Thyroid gland (tissue), 4 donors: ENCODE measurements at regions not wholly inside any gene's neighbourhood (a gene's known extent, or its start where the extent isn't known, plus 50 kb on each side); places are given as distances from the start of the nearest gene placed in this dataset.
A peak's percentile ranks its signal among the peaks of the same experiment; 100 is the strongest.

Experiments used
- DNase-seq, 2 donors: peaks; one replicate each; pipeline ENCODE4 v3.0.0-alpha.2; 2019
- H3K27ac ChIP-seq, 3 donors: fragments of 200-600 bp; sonication (generic); 1 replicate in 2 of 3; 2 replicates in 1 of 3; pipeline ENCODE4 v1.5.1; 2016 to 2019; ENCODE audit warnings: mild to moderate bottlenecking in 1 of 3, moderate library complexity in 1 of 3
- H3K27me3 ChIP-seq: fragments of 200-600 bp; sonication (generic); one replicate; pipeline ENCODE4 v1.5.1; 2019
- H3K36me3 ChIP-seq, 2 donors: fragments of 200-600 bp; sonication (generic); one replicate each; pipeline ENCODE4 v1.5.1; 2016 to 2019
- H3K4me1 ChIP-seq, 2 donors: fragments of 200-600 bp; sonication (generic); one replicate each; pipeline ENCODE4 v1.5.1; 2017 to 2019
- H3K4me3 ChIP-seq, 3 donors: fragments of 200-600 bp; sonication (generic); replicated peaks in 1 of 3; 1 replicate in 2 of 3; 2 replicates in 1 of 3; pipeline ENCODE4 v1.5.1; 2016; ENCODE audit warnings: mild to moderate bottlenecking in 1 of 3
- H3K9me3 ChIP-seq: fragments of 200-600 bp; sonication (generic); one replicate; pipeline ENCODE4 v1.5.1; 2017
- POLR2A ChIP-seq, 2 donors: fragments of 450-650 bp; IDR thresholded peaks; one replicate each; pipeline ENCODE4 v1.6.1; 2017; ENCODE audit warnings: antibody characterized with exemption in 2 of 2, mild to moderate bottlenecking in 2 of 2, moderate library complexity in 1 of 2
- WGBS, 2 donors: methylation state at CpG; one replicate each; pipeline ENCODE4 v1.1.5; 2017; 5-methylcytosine and 5-hydroxymethylcytosine counted together
- intact Hi-C: fragments of 100-400 bp; cut with DNase I; formaldehyde crosslinking; loops from one replicate; pipeline ENCODE4 v1.15.1; 2023
- TF ChIP-seq, protein P1 (sequence below), 6 experiments: fragments of 200-600 bp in 3 of 6; fragments of 450-650 bp in 3 of 6; sonication (generic) in 3 of 6; IDR thresholded peaks; one replicate each; pipeline ENCODE4 v1.5.1; 2016 to 2019; ENCODE audit warnings: antibody characterized with exemption in 6 of 6, mild to moderate bottlenecking in 2 of 6, inconsistent platforms in 1 of 6, moderate library complexity in 1 of 6

DNA sequence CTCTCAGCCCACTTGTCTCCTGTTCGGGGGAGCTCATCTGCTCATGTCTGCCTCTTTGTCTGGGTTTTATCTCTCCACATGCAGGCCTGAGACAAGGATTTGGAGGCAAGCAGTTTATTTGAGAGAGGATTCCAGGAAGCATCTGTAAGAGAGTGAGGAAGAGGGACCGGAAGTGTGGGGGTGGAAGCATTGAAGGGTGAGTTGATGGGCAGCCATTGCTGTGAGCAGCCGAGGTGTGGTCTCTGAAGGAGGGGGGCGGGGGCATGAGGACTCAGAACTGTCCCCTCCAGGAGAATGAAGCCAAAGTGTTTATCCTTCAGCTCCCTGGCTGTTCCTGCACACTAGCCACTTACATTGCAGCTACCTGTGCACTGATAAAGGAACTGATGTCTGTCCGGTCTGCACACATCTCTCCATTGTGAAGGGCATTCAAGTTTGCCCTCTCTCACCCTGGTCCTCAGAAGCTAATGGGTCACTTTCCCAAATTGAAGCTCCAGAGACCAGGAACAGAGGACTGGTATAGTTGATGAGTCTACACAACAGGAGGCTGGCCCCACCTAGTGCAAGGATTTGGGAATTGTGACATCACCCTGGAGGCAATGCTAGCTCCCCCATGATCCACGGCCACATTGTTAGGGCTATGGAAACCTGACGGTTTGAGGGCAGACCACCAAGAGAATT is 100.5 kb upstream of the FOXA2 start:
- intact Hi-C loops, result loop anchor here (5.0 to 10.0 kb wide), 3 partner anchors 100 to 343 kb away; partner anchors contain the start of gene FOXA2
- H3K36me3 ChIP-seq, result no peaks in the 10 kb centered on the region
- TF ChIP-seq, protein P1, sequence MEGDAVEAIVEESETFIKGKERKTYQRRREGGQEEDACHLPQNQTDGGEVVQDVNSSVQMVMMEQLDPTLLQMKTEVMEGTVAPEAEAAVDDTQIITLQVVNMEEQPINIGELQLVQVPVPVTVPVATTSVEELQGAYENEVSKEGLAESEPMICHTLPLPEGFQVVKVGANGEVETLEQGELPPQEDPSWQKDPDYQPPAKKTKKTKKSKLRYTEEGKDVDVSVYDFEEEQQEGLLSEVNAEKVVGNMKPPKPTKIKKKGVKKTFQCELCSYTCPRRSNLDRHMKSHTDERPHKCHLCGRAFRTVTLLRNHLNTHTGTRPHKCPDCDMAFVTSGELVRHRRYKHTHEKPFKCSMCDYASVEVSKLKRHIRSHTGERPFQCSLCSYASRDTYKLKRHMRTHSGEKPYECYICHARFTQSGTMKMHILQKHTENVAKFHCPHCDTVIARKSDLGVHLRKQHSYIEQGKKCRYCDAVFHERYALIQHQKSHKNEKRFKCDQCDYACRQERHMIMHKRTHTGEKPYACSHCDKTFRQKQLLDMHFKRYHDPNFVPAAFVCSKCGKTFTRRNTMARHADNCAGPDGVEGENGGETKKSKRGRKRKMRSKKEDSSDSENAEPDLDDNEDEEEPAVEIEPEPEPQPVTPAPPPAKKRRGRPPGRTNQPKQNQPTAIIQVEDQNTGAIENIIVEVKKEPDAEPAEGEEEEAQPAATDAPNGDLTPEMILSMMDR (IDR thresholded peaks at IDR 0.05), result no peak
- no peak for TF ChIP-seq POLR2A (IDR thresholded peaks at IDR 0.05)
- no peak for DNase-seq
- no peaks in the 10 kb centered on the region for H3K9me3 ChIP-seq
- no peaks in the 10 kb centered on the region for H3K27me3 ChIP-seq
- no peak overlapping the region for H3K4me3 ChIP-seq
- peaks cover 11 to 29% of the 10 kb centered on the region in 2 donors for H3K4me1 ChIP-seq
- 68 to 69% methylated on average over 7 of the region's 7 CpGs for WGBS, 2 donors
- H3K27ac ChIP-seq, result no peak overlapping the region

DNA sequence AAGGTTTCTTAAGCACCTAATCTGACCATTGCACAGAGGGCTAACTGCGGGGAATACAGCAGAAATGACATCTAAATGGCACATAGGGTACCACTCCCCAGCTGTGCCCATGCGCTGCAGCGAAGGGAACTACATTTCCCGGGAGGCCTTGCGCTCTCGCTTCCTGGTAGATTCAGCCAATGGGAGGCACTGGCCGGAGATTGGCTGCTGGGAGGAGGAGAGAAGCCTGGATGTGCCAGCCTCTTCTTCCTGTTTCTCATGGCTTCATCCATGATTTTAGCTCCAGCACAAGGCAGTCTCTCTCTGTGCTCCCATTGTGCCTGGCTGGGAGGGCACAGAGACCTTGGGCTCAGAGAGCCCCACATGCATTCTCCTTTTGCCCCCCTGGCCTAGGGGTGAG is 101.7 kb upstream of the FOXA2 start:
- Histone ChIP-seq H3K27ac (no peak overlapping the region), H3K9me3 (no peaks in the 10 kb centered on the region), H3K27me3 (no peaks in the 10 kb centered on the region), H3K36me3 (no peaks in the 10 kb centered on the region), H3K4me1 (peaks cover 4 to 17% of the 10 kb centered on the region in 2 donors), H3K4me3 (no peak overlapping the region)
- intact Hi-C loops, result loop anchor here (5.0 to 10.0 kb wide), 3 partner anchors 101 to 344 kb away; partner anchors contain the start of gene FOXA2
- no peak for TF ChIP-seq POLR2A (IDR thresholded peaks at IDR 0.05)
- TF ChIP-seq, protein P1 (IDR thresholded peaks at IDR 0.05), result no peak
- DNase-seq, result peak; percentile 48 to 61
- 25 to 32% methylated on average over 7 of the region's 7 CpGs for WGBS, 2 donors

DNA sequence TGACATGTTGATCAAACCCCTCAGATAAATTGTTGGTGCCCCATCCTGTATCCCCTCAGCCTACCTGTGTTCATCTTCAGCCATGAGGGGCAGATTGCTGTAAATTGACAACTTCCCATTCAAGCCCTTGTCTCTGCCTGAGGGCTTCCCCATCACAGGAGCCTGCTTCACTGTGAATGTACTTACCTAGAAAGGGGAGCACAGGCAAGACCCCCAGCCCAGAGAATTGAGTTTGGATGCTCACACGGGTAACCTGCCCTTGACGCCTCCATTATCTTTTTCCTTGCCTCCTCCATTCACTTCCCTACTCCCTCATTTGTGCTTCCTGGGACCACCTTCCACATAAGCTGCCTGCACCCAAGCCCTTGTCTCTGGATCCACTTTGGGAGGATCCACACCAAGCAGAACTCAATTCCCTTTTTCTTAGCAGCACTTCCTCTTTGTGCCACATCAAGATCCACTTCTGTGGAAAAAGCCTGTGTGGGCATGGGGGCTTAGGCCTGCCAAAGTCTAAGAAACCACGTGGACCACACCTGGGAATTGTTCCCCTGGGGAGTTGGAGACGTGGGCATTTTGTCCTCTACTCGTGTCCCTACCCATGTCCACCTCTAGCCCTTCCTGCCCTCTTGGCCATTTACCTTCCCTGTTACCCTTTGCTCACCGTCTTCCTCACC is 103.4 kb upstream of the FOXA2 start:
- Histone ChIP-seq H3K4me1 (peaks cover 4 to 16% of the 10 kb centered on the region in 2 donors), H3K27me3 (no peaks in the 10 kb centered on the region), H3K9me3 (no peaks in the 10 kb centered on the region), H3K36me3 (no peaks in the 10 kb centered on the region), H3K27ac (no peak overlapping the region), H3K4me3 (no peak overlapping the region)
- no peak for TF ChIP-seq POLR2A (IDR thresholded peaks at IDR 0.05)
- TF ChIP-seq, protein P1 (IDR thresholded peaks at IDR 0.05), result no peak
- 77 to 79% methylated on average over 6 of the region's 6 CpGs for WGBS, 2 donors
- no peak for DNase-seq
- intact Hi-C loops, result loop anchor here (5.0 to 10.0 kb wide), 3 partner anchors 103 to 346 kb away; partner anchors contain the start of gene FOXA2

DNA sequence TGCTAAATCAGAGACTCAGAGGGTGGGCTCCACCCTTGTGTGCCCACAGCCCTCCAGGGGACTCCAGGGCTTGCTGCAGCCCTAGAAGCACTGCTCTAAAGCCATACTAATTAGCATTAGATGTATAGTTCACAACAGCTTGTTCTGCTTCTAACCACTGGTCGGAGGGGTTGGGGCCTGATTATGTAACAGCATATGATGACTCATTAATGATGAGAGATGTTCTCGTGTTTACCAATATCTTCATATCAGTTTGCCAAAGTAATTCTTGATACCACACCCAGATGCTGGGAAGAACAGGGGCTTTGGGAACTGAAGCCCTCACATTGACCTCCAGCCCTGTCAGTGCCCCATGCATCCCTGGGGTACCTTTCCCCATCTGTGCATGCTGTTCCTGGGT is 104.1 kb upstream of the FOXA2 start:
- intact Hi-C loops, result loop anchor here (5.0 to 10.0 kb wide), 3 partner anchors 104 to 346 kb away; partner anchors contain the start of gene FOXA2

More for the DNA sequence above, 104.1 kb upstream of the FOXA2 start:
- DNase-seq, result no peak
- Histone ChIP-seq H3K9me3 (no peaks in the 10 kb centered on the region), H3K27ac (no peak overlapping the region), H3K4me1 (peaks cover 4 to 13% of the 10 kb centered on the region in 2 donors), H3K4me3 (no peak overlapping the region), H3K36me3 (no peaks in the 10 kb centered on the region), H3K27me3 (no peaks in the 10 kb centered on the region)
- TF ChIP-seq POLR2A (IDR thresholded peaks at IDR 0.05), result no peak
- TF ChIP-seq, protein P1 (IDR thresholded peaks at IDR 0.05), result no peak
- WGBS, 2 donors, result 68 to 79% methylated on average over 2 of the region's 2 CpGs
